OCI-LY3 (cell line): ENCODE measurements at regions not wholly inside any gene's neighbourhood (a gene's known extent, or its start where the extent isn't known, plus 50 kb on each side); places are given as distances from the start of the nearest gene placed in this dataset.

Experiments
- H2AFZ ChIP-seq: fragments of 200-600, 300-600 bp; shearing (Covaris generic); 2 replicates; pipeline ENCODE4 v1.6.0; 2014; ENCODE audit warnings: antibody characterized with exemption, low read depth, low read length
- H3K27ac ChIP-seq: fragments of 200-600, 300-600 bp; sonication (generic); 2 replicates; pipeline ENCODE4 v1.5.1; 2014; ENCODE audit warnings: mild to moderate bottlenecking, low read length, moderate library complexity, mixed read lengths
- H3K27me3 ChIP-seq: fragments of 200-600, 300-600 bp; sonication (generic); 2 replicates; pipeline ENCODE4 v1.6.1; 2014; ENCODE audit warnings: low read depth, low read length, mixed read lengths
- H3K36me3 ChIP-seq: fragments of 200-600, 300-600 bp; sonication (generic); replicated peaks from 2 replicates; pipeline ENCODE3; 2014; ENCODE audit warnings: low read depth, low read length, mixed read lengths
- H3K4me1 ChIP-seq: fragments of 300-600, 200-600 bp; sonication (generic); 2 replicates; pipeline ENCODE4 v1.6.1; 2014; ENCODE audit warnings: low read length, mixed read lengths
- H3K4me2 ChIP-seq: fragments of 200-600, 300-600 bp; sonication (generic); 2 replicates; pipeline ENCODE4 v1.6.1; 2014; ENCODE audit warnings: low read length, mixed read lengths
- H3K4me3 ChIP-seq: fragments of 300-600, 200-600 bp; sonication (generic); 2 replicates; pipeline ENCODE4 v1.5.1; 2014; ENCODE audit warnings: antibody characterized with exemption, mild to moderate bottlenecking, low read length, moderate library complexity
- H3K79me2 ChIP-seq: fragments of 300-600, 200-600 bp; shearing (Covaris generic); 2 replicates; pipeline ENCODE4 v1.6.1; 2014; ENCODE audit warnings: mild to moderate bottlenecking, low read length, mixed read lengths
- H3K9ac ChIP-seq: fragments of 300-600, 200-600 bp; shearing (Covaris generic); 2 replicates; pipeline ENCODE4 v1.6.0; 2014; ENCODE audit warnings: mild to moderate bottlenecking, low read length, moderate library complexity
- H3K9me3 ChIP-seq: fragments of 200-600, 300-600 bp; shearing (Covaris generic); 2 replicates; pipeline ENCODE4 v1.6.1; 2014; ENCODE audit warnings: low read length, mixed read lengths; ENCODE audit not compliant: insufficient read depth
- H4K20me1 ChIP-seq: fragments of 200-600, 300-600 bp; sonication (generic); 2 replicates; pipeline ENCODE4 v1.6.1; 2016; ENCODE audit warnings: low read length, mixed read lengths; ENCODE audit not compliant: insufficient read depth
- CTCF ChIP-seq: fragments of 200-600, 300-600 bp; sonication (generic); IDR thresholded peaks from 2 replicates; pipeline ENCODE4 v1.5.1; 2014; ENCODE audit warnings: antibody characterized with exemption, low read length, low read depth
- EZH2phosphoT487 ChIP-seq: fragments of 200-600 bp; shearing (Covaris generic); IDR thresholded peaks from 2 replicates; pipeline ENCODE4 v1.6.1; 2018; ENCODE audit warnings: antibody characterized with exemption, mixed run types, low read depth

GRCh38 chr4:181061787-181062186 is 1181.4 kb upstream of the TENM3 start:
- Histone ChIP-seq H3K9me3 (no peaks in the 10 kb centered on the region), H3K27me3 (no peaks in the 10 kb centered on the region), H3K4me3 (no peak overlapping the region), H3K9ac (no peak overlapping the region), H3K79me2 (no peaks in the 10 kb centered on the region), H3K27ac (no peak overlapping the region), H3K4me1 (no peaks in the 10 kb centered on the region), H2AFZ (no peak overlapping the region), H3K4me2 (no peak overlapping the region), H3K36me3 (no peaks in the 10 kb centered on the region), H4K20me1 (no peaks in the 10 kb centered on the region)
- no peak for TF ChIP-seq EZH2phosphoT487
- no peak for TF ChIP-seq CTCF

GRCh38 chr4:181063212-181063611 is 1180.0 kb upstream of the TENM3 start:
- H4K20me1 ChIP-seq = no peaks in the 10 kb centered on the region
- H3K9me3 ChIP-seq = no peaks in the 10 kb centered on the region
- TF ChIP-seq EZH2phosphoT487 = no peak
- TF ChIP-seq CTCF = no peak
- no peak overlapping the region for H3K4me2 ChIP-seq
- H3K4me1 ChIP-seq = no peaks in the 10 kb centered on the region
- no peak overlapping the region for H3K27ac ChIP-seq
- H3K36me3 ChIP-seq = no peaks in the 10 kb centered on the region
- H3K27me3 ChIP-seq = no peaks in the 10 kb centered on the region
- no peak overlapping the region for H2AFZ ChIP-seq
- H3K9ac ChIP-seq = no peak overlapping the region
- no peaks in the 10 kb centered on the region for H3K79me2 ChIP-seq
- H3K4me3 ChIP-seq = no peak overlapping the region

GRCh38 chr4:181077341-181077740 is 1165.9 kb upstream of the TENM3 start:
- Histone ChIP-seq H4K20me1 (no peaks in the 10 kb centered on the region), H2AFZ (no peak overlapping the region), H3K27me3 (no peaks in the 10 kb centered on the region), H3K36me3 (no peaks in the 10 kb centered on the region), H3K9ac (no peak overlapping the region), H3K79me2 (no peaks in the 10 kb centered on the region), H3K27ac (no peak overlapping the region), H3K4me2 (no peak overlapping the region), H3K4me1 (no peaks in the 10 kb centered on the region), H3K9me3 (no peaks in the 10 kb centered on the region), H3K4me3 (no peak overlapping the region)
- no peak for TF ChIP-seq EZH2phosphoT487
- no peak for TF ChIP-seq CTCF

- Histone ChIP-seq H3K79me2 (no peaks in the 10 kb centered on the region), H3K9me3 (no peaks in the 10 kb centered on the region), H3K4me2 (no peak overlapping the region), H3K27ac (no peak overlapping the region), H3K4me3 (no peak overlapping the region), H3K4me1 (no peaks in the 10 kb centered on the region), H2AFZ (no peak overlapping the region), H3K27me3 (no peaks in the 10 kb centered on the region), H3K9ac (no peak overlapping the region), H4K20me1 (no peaks in the 10 kb centered on the region), H3K36me3 (no peaks in the 10 kb centered on the region)
- TF ChIP-seq EZH2phosphoT487 (no peak), CTCF (no peak)
Observed at GRCh38 chr4:181078196-181078595, 1165.0 kb upstream of the TENM3 start.
